Hepatocyte (in vitro differentiated cells): ENCODE measurements at regions not wholly inside any gene's neighbourhood (a gene's known extent, or its start where the extent isn't known, plus 50 kb on each side); places are given as distances from the start of the nearest gene placed in this dataset.

Experiments
- EZH2phosphoT487 ChIP-seq: fragments of 200-600 bp; sonication (generic); IDR thresholded peaks from one replicate; pipeline ENCODE4 v1.6.1; 2018; ENCODE audit warnings: antibody characterized with exemption, mild to moderate bottlenecking, low read depth, moderate library complexity; ENCODE audit not compliant: unreplicated experiment, severe bottlenecking
- TF ChIP-seq, protein P1 (sequence below): fragments of 200-600 bp; sonication (generic); IDR thresholded peaks from 2 replicates; pipeline ENCODE4 v1.5.1; 2016; ENCODE audit warnings: antibody characterized with exemption, mild to moderate bottlenecking; ENCODE audit not compliant: poor library complexity

DNA sequence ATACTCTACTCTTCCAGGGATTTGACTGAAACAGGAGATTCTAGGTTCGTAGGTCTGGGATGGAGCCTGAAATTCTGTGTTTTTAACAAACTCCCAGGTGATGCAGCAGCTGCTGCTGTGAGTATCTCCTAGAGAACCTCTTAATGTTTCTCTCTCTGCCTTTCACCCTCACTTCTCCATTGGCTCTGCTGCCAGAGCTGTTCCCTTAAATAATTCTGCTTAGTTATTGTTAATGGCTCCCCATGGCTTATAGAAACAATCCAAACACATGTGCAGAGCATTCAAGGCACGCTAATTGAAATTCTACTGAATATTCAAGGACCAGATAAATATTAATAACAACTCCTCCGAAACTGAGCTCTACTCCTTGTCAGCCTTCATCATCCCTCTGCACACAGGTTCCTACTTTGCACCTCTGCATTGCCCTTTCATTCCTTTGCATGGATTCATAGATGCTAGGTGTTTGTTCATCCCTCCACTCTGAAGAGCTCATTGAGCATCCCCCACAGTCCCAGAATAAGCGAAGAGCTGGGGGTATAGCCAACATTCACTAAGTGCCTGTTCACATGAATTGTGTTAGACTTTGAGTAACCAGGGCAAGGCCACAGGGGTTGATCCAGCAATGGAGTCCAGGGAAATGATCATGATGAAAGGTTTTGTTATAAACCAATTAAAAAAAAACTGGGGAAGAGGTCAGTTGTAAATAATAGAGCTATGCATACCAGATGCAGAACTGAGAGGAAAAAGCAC is 488.4 kb upstream of the JAG1 start:
- TF ChIP-seq, protein P1, sequence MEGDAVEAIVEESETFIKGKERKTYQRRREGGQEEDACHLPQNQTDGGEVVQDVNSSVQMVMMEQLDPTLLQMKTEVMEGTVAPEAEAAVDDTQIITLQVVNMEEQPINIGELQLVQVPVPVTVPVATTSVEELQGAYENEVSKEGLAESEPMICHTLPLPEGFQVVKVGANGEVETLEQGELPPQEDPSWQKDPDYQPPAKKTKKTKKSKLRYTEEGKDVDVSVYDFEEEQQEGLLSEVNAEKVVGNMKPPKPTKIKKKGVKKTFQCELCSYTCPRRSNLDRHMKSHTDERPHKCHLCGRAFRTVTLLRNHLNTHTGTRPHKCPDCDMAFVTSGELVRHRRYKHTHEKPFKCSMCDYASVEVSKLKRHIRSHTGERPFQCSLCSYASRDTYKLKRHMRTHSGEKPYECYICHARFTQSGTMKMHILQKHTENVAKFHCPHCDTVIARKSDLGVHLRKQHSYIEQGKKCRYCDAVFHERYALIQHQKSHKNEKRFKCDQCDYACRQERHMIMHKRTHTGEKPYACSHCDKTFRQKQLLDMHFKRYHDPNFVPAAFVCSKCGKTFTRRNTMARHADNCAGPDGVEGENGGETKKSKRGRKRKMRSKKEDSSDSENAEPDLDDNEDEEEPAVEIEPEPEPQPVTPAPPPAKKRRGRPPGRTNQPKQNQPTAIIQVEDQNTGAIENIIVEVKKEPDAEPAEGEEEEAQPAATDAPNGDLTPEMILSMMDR = no peak
- no peak for TF ChIP-seq EZH2phosphoT487
